Mesenchymal stem cell (in vitro differentiated cells and primary cell): ENCODE measurements at regions not wholly inside any gene's neighbourhood (a gene's known extent, or its start where the extent isn't known, plus 50 kb on each side); places are given as distances from the start of the nearest gene placed in this dataset.

Experiments
- DNase-seq: peaks from one replicate; pipeline ENCODE4 v3.0.0-alpha.2; 2013
- H2AFZ ChIP-seq: one replicate; pipeline ENCODE4 v1.6.1; 2013; ENCODE audit warnings: low read depth, mild to moderate bottlenecking, control low read depth, inconsistent platforms, low read length, moderate library complexity
- H2AK5ac ChIP-seq: 2 replicates; pipeline ENCODE4 v1.6.1; 2013; ENCODE audit warnings: low read length, moderate library complexity, mild to moderate bottlenecking, inconsistent platforms; ENCODE audit not compliant: severe bottlenecking
- H2BK120ac ChIP-seq: one replicate; pipeline ENCODE4 v1.6.1; 2013; ENCODE audit warnings: low read depth, mild to moderate bottlenecking, inconsistent platforms, low read length, moderate library complexity
- H2BK12ac ChIP-seq, 2 experiments: one replicate each; pipeline ENCODE4 v1.6.1; 2013; ENCODE audit warnings: inconsistent platforms in 2 of 2, low read length in 2 of 2, mild to moderate bottlenecking in 2 of 2, moderate library complexity in 2 of 2, control low read depth in 1 of 2
- H2BK15ac ChIP-seq: one replicate; pipeline ENCODE4 v1.6.1; 2013; ENCODE audit warnings: mild to moderate bottlenecking, low read depth, inconsistent platforms; ENCODE audit not compliant: poor library complexity, severe bottlenecking
- H2BK5ac ChIP-seq: 2 replicates; pipeline ENCODE4 v1.6.1; 2013; ENCODE audit warnings: low read depth, mild to moderate bottlenecking, low read length, control low read depth, inconsistent platforms; ENCODE audit not compliant: poor library complexity, severe bottlenecking
- H3K14ac ChIP-seq, 2 experiments: one replicate each; pipeline ENCODE4 v1.6.1; 2013; ENCODE audit warnings: inconsistent platforms in 2 of 2, low read length in 2 of 2, control low read depth in 1 of 2, mild to moderate bottlenecking in 1 of 2, moderate library complexity in 1 of 2
- H3K18ac ChIP-seq, 2 experiments: one replicate each; pipeline ENCODE4 v1.6.1; 2013; ENCODE audit warnings: inconsistent platforms in 2 of 2, low read length in 2 of 2, control low read depth in 1 of 2, low read depth in 1 of 2, mild to moderate bottlenecking in 1 of 2
- H3K23ac ChIP-seq, 2 experiments: one replicate each; pipeline ENCODE4 v1.6.1; 2013; ENCODE audit warnings: inconsistent platforms in 2 of 2, low read length in 2 of 2, mild to moderate bottlenecking in 2 of 2, moderate library complexity in 2 of 2, control low read depth in 1 of 2
- H3K27ac ChIP-seq: 2 replicates; pipeline ENCODE4 v1.5.1; 2013; ENCODE audit warnings: mild to moderate bottlenecking, moderate library complexity, low read length, control low read depth, inconsistent platforms; ENCODE audit not compliant: poor library complexity, severe bottlenecking
- H3K27me3 ChIP-seq, 2 experiments: 2 replicates each; pipeline versions ENCODE4 v1.6.1 to v1.7.0; 2013; ENCODE audit warnings: low read length in 2 of 2, mild to moderate bottlenecking in 2 of 2, moderate library complexity in 2 of 2, control low read depth in 1 of 2, inconsistent platforms in 1 of 2; ENCODE audit not compliant: control insufficient read depth in 1 of 2, insufficient read depth in 1 of 2
- H3K36me3 ChIP-seq, 2 experiments: 2 replicates each; pipeline versions ENCODE4 v1.6.1 to v1.7.0; 2013; ENCODE audit warnings: low read length in 2 of 2, control low read depth in 1 of 2, inconsistent platforms in 1 of 2, low read depth in 1 of 2, mild to moderate bottlenecking in 1 of 2; ENCODE audit not compliant: insufficient read depth in 2 of 2, control insufficient read depth in 1 of 2
- H3K4ac ChIP-seq, 2 experiments: one replicate each; pipeline ENCODE4 v1.6.1; 2013; ENCODE audit warnings: inconsistent platforms in 2 of 2, low read length in 2 of 2, mild to moderate bottlenecking in 2 of 2, moderate library complexity in 2 of 2, control low read depth in 1 of 2, low read depth in 1 of 2
- H3K4me1 ChIP-seq: 2 replicates; pipeline ENCODE4 v1.6.1; 2013; ENCODE audit warnings: low read depth, low read length, control low read depth; ENCODE audit not compliant: control insufficient read depth, insufficient read depth
- H3K4me2 ChIP-seq: 2 replicates; pipeline ENCODE4 v1.6.1; 2013; ENCODE audit warnings: low read length, mild to moderate bottlenecking, inconsistent platforms; ENCODE audit not compliant: poor library complexity, severe bottlenecking
- H3K4me3 ChIP-seq, 2 experiments: 2 replicates each; pipeline versions ENCODE4 v1.5.1 to v1.7.0; 2013; ENCODE audit warnings: low read length in 2 of 2, mild to moderate bottlenecking in 2 of 2, control low read depth in 1 of 2, low read depth in 1 of 2; ENCODE audit not compliant: insufficient read depth in 1 of 2
- H3K79me1 ChIP-seq: replicated peaks from 2 replicates; pipeline ENCODE4 v1.6.1; 2013; ENCODE audit warnings: mild to moderate bottlenecking, control low read depth, low read length, inconsistent platforms; ENCODE audit not compliant: poor library complexity, severe bottlenecking
- H3K9ac ChIP-seq: 2 replicates; pipeline ENCODE4 v1.7.0; 2013; ENCODE audit warnings: mild to moderate bottlenecking, low read length, moderate library complexity
- H3K9me3 ChIP-seq: 2 replicates; pipeline ENCODE4 v1.7.0; 2013; ENCODE audit warnings: mild to moderate bottlenecking, low read length; ENCODE audit not compliant: control insufficient read depth
- H4K8ac ChIP-seq: one replicate; pipeline ENCODE4 v1.6.1; 2013; ENCODE audit warnings: inconsistent platforms, mild to moderate bottlenecking, low read length, moderate library complexity
- H4K91ac ChIP-seq: one replicate; pipeline ENCODE4 v1.6.1; 2013; ENCODE audit warnings: mild to moderate bottlenecking, low read length, inconsistent platforms
- WGBS: methylation state at CpG from one replicate; pipeline ENCODE4 v1.1.7; 2013; ENCODE audit warnings: mixed read lengths; 5-methylcytosine and 5-hydroxymethylcytosine counted together

- no peak overlapping the region for H2BK120ac ChIP-seq
- H3K79me1 ChIP-seq = no peaks in the 10 kb centered on the region
- H2BK15ac ChIP-seq = no peak overlapping the region
- no peak overlapping the region for H2AK5ac ChIP-seq
- H3K4me3 ChIP-seq = no peak overlapping the region
- H3K9me3 ChIP-seq = no peaks in the 10 kb centered on the region
- H2AFZ ChIP-seq = no peak overlapping the region
- H2BK12ac ChIP-seq = no peak overlapping the region
- no peak overlapping the region for H3K4ac ChIP-seq
- no peaks in the 10 kb centered on the region for H3K27me3 ChIP-seq
- H4K8ac ChIP-seq = no peak overlapping the region
- no peaks in the 10 kb centered on the region for H3K4me1 ChIP-seq
- no peaks in the 10 kb centered on the region for H3K36me3 ChIP-seq
- H3K9ac ChIP-seq = no peak overlapping the region
- H3K27ac ChIP-seq = no peak overlapping the region
- H4K91ac ChIP-seq = no peak overlapping the region
- H3K23ac ChIP-seq = no peak overlapping the region
- no peak for DNase-seq
- no peak overlapping the region for H3K4me2 ChIP-seq
- no peak overlapping the region for H3K18ac ChIP-seq
- WGBS = 54% methylated on average over 3 of the region's 4 CpGs
- H2BK5ac ChIP-seq = no peak overlapping the region
- H3K14ac ChIP-seq = no peak overlapping the region
Observed at GRCh38 chr13:52947921-52948373, 80.7 kb upstream of the OLFM4 start.

GRCh38 chr13:52945348-52945747 lies 83.3 kb upstream of the OLFM4 start:
- Histone ChIP-seq H3K27ac (no peak overlapping the region), H4K91ac (no peak overlapping the region), H3K36me3 (no peaks in the 10 kb centered on the region), H3K4me3 (no peak overlapping the region), H2AK5ac (no peak overlapping the region), H2BK12ac (no peak overlapping the region), H3K23ac (no peak overlapping the region), H3K79me1 (no peaks in the 10 kb centered on the region), H2BK120ac (no peak overlapping the region), H2AFZ (no peak overlapping the region), H3K14ac (no peak overlapping the region), H3K4ac (no peak overlapping the region), H3K18ac (no peak overlapping the region), H2BK5ac (no peak overlapping the region), H3K4me1 (no peaks in the 10 kb centered on the region), H3K27me3 (no peaks in the 10 kb centered on the region), H3K9ac (no peak overlapping the region), H4K8ac (no peak overlapping the region), H3K4me2 (no peak overlapping the region), H2BK15ac (no peak overlapping the region), H3K9me3 (no peaks in the 10 kb centered on the region)
- DNase-seq = no peak
- 62% methylated on average over 2 of the region's 3 CpGs for WGBS

GRCh38 chr13:52944697-52945096 lies 83.9 kb upstream of the OLFM4 start:
- Histone ChIP-seq H3K27ac (no peak overlapping the region), H2AK5ac (no peak overlapping the region), H3K14ac (no peak overlapping the region), H3K23ac (no peak overlapping the region), H4K8ac (no peak overlapping the region), H3K27me3 (no peaks in the 10 kb centered on the region), H2BK15ac (no peak overlapping the region), H2BK12ac (no peak overlapping the region), H3K79me1 (no peaks in the 10 kb centered on the region), H3K4ac (no peak overlapping the region), H3K36me3 (no peaks in the 10 kb centered on the region), H3K4me1 (no peaks in the 10 kb centered on the region), H3K9ac (no peak overlapping the region), H4K91ac (no peak overlapping the region), H3K18ac (no peak overlapping the region), H3K4me2 (no peak overlapping the region), H2AFZ (no peak overlapping the region), H2BK120ac (no peak overlapping the region), H3K9me3 (no peaks in the 10 kb centered on the region), H2BK5ac (no peak overlapping the region), H3K4me3 (no peak overlapping the region)
- no peak for DNase-seq

GRCh38 chr13:52938065-52938464 lies 89.6 kb upstream of the PCDH8 start:
- Histone ChIP-seq H3K23ac (no peak overlapping the region), H3K18ac (no peak overlapping the region), H3K4me1 (no peaks in the 10 kb centered on the region), H4K8ac (no peak overlapping the region), H3K4me3 (no peak overlapping the region), H3K4me2 (no peak overlapping the region), H2AK5ac (no peak overlapping the region), H4K91ac (no peak overlapping the region), H2AFZ (no peak overlapping the region), H2BK5ac (no peak overlapping the region), H2BK15ac (no peak overlapping the region), H3K14ac (no peak overlapping the region), H3K27me3 (no peaks in the 10 kb centered on the region), H3K4ac (no peak overlapping the region), H3K9ac (no peak overlapping the region), H3K36me3 (no peaks in the 10 kb centered on the region), H3K27ac (no peak overlapping the region), H3K79me1 (no peaks in the 10 kb centered on the region), H2BK120ac (no peak overlapping the region), H2BK12ac (no peak overlapping the region), H3K9me3 (no peaks in the 10 kb centered on the region)
- no peak for DNase-seq
- WGBS = 60% methylated on average over 3 of the region's 3 CpGs
